HG03045 (cell line): ENCODE measurements at regions not wholly inside any gene's neighbourhood (a gene's known extent, or its start where the extent isn't known, plus 50 kb on each side); places are given as distances from the start of the nearest gene placed in this dataset.
"Not testable (repeated sequence)": the region's sequence is repeated elsewhere in the genome, so short reads cannot be mapped to it uniquely, and the experiment has no call there.

Source experiments
- ATAC-seq: cut with Tn5 transposase; IDR thresholded peaks from one replicate; pipeline ENCODE4 v1.9.1; 2021; ENCODE audit warnings: mild to moderate bottlenecking, moderate library complexity; ENCODE audit not compliant: unreplicated experiment

DNA sequence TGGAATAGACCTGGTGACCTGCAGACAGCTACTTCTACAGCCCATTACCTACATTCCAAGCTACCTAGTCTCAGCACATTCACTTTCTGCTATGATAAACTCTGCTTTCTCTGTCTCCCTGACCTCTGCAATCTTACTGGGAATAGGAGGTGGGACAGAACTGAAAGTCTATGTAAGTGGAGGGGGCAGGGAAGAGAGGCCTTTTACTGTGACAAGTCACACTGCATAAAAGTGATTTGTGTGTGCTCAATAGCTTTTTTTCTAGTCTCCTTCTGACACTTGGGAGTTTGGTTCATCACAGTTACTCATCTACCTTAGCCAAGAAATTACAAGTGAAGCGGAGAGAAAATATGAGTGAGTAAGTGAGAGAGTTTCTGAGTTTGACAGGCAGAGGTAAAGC, 322.4 kb downstream of the OLFM4 start:
- no peak for ATAC-seq

DNA sequence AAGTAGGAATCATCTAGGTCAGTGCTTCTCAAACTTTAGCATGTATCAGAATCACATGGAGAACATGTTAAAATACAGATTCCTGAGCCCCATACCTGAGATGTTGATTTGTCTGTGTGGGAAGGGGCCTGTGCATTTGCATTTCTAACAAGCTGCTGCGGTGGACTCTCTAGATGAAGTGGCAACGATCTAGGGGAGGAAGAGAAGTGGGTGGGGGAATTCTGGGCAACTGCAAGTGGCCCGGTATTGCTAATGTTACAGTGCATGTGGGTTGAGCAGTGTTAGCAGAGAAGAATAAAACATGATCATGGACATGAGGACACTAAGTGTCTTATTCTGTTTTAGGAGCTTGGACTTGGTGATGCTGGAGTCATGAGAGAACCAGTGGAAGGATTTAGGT, 329.0 kb downstream of the OLFM4 start:
- no peak for ATAC-seq

DNA sequence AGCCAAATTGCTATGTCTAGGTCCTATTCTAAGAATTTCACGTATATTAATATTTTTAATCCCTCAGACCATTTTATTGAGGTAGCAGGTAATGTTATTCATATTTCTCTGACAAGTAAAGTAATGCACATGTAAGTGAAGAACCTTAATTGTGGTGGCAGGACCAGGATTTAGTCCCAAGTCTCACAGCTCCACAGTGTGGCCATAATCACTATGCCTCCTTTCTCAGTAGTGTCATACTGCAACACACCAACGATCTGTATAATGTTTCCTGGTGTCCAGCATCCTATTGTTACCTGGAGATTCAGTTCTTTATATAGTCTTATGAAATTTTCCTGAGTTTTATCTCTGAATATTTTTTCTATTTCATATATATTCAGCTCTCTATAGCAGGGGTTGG, 340.3 kb downstream of the OLFM4 start:
- no peak for ATAC-seq

DNA sequence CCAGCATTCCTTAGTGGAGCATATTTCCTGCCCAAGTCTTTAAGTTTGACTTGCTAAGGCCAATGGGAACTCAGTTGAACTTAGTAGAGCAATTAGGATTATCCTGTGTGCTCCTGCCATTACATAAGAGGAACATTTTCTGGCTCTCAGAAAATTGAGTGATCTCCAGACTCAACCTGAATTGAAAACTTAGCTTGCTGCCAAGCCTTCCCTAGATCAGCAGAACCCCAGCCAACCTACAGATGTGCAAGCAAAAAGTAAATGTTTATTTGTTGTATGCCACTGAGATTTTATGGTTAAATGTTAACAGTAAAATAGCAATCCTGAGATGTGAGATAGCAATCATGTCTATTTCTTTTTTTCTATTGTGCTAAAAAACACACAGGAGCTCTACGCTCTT, 350.9 kb downstream of the OLFM4 start:
- ATAC-seq: no peak

DNA sequence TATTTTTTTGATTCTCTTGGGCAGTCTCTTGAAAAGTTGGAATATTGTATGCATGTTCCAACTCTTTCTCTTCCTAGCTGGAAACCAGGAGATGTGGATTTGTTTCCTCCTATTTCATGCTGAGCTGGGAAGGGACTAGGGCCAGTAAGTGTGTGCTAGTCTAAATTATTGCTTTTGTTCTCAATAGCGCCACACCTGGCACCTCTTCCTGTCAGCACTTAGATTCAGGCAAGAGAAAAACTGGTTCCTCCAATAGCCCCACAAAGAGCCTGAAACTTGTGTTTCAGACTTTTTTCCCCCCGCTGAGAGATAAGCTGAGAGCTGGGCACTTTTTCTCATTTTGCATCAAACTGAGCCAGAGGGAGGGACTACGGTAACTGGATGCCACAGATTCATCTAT, 353.4 kb downstream of the OLFM4 start:
- ATAC-seq: no peak

DNA sequence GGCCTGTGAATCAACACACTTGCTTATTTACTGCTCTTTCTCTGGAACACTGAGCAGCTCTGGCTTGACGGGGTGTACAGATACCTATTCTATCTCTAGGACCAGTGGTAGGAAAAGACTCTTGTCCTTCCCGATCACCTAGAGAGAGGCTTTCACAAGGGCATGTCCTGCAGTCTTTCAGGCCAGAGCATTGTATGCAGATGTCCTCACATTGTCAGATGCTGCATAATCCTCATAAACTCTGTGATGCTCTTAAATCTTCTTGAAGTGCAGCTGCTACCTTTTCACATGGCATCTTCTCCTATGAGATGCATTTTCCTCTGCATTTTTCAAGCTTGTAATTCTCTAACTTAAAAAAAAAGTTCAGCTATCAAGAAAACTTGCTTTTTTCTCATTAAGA, 369.4 kb downstream of the OLFM4 start:
- ATAC-seq: no peak

DNA sequence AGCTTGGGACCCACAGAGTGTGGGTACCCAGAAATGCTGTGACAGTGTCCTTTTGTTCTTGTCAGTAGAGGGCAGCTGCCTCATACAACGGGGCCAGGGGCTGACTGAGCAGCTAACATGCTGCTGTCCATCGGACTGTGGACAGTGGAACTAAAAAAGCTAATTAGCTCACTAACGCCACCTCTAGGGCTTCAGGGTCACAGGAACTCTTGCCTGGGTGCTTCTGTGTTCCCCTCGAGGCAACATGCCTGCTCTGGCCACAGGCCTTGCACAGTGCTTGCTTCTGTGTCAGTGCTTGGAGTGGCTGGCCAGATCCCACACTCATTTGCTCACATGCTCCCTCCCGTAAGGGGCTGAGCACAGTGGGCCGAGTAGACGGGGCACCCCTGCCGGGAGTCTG, 377.0 kb downstream of the OLFM4 start:
- no peak for ATAC-seq

DNA sequence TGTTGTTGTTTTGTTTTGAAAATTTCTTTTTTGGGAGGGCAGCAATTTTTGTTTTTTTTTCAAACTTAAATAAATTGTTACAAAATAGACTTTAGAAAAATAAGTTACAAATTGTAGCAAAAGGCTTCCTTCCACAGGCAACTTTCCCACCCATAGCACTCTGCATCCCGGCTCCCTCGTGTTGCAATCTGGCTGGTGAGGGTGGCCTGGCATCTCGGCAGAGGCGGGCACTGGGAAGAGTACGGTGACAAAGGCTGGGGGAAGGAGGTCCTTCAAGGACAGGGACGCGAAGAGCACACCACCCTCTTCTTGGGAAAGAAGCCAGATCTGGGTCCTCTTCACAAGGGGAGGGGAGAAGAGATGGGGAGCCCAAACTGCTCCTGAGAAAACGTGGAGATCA, 379.7 kb downstream of the OLFM4 start:
- ATAC-seq: no peak

DNA sequence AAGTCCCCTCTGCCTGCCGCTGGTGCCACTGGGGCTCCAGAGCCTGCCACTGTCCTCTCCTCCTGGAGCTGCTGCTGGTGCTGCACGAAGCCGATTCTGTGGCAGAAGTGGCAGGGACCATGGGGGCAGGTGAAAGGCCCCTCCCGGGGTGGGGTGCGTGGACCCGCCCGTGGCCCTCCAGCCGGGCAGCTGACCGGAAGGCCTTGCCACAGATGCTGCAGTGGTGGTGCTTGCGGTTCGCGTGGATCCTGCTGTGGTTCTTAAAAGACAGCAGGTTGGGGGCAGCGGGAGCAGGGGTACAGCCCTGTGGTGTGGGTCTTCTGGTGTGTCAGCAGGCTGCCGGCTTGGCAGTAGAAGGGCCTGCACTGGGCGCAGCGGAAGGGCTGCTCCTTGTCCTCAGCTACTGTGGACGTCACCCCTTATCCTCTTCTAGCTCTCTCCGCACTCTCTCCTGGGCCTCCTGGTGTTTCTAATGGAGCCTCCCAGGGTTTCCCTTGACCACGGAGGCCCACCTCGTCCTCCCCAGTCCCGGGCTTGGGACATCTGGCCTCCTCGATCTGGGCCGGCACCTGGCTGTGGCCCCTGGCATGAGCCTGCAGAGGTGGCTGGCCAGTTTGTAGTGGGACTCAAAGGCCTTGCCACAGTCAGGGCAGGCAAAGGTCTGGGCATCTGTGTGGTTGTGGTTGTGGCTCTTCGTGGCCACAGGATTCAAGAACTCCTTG, 380.4 kb downstream of the OLFM4 start:
- ATAC-seq: no peak

DNA sequence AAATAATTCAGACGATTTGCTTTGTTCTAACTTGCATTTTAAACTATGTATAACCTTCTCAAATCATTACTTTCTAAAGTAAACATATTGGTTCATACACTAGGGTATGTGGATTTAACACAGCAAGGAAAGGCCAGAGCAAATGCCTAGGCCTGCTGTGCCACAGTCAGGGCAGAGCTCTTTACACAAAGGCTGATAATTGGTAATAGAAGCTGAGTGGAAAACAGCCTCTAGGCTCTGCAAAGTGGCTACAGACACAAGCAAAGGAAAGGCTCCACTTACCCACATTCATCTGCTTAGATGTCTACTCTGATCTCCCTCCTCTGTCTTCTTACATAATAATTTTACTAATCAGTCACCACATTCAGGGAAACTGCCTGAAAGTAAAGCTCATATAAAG, 382.9 kb downstream of the OLFM4 start:
- no peak for ATAC-seq

DNA sequence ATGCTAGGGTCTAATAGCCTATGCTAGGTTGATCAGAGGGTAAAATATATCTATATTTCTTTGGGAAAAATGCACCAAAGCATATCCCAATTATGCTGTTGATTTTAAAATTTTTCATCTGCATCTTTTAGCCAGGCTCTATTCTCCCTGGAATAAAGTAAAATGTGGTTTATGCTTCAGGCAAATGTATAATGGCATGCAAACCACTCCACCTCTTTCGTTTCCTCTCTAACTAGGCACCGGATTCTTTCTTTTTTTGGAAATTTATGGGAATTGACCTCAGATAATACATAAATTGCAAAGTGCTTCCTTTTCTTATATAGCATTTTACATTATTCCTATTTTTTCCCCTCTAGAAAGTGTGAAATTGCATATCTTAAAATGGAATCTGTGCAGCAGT, 386.5 kb downstream of the OLFM4 start:
- ATAC-seq: no peak

DNA sequence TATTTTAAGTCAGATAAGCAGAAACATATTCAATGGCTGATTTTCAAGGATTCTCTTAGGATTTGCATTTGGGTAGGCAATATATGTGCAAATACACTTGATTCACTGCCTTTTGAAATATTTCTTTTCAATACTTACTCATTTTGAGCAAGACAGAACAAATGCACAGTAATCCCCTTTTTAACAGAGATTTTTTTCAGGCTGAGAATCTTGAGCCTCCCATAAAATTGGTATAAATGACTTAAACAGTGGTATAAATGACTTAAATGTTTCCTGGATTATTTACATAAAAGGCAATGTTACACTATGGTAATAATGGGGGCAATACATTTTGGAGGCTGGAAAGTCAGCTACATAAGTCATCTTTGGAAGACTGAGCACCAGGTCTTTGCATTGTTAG, 389.0 kb downstream of the OLFM4 start:
- no peak for ATAC-seq

DNA sequence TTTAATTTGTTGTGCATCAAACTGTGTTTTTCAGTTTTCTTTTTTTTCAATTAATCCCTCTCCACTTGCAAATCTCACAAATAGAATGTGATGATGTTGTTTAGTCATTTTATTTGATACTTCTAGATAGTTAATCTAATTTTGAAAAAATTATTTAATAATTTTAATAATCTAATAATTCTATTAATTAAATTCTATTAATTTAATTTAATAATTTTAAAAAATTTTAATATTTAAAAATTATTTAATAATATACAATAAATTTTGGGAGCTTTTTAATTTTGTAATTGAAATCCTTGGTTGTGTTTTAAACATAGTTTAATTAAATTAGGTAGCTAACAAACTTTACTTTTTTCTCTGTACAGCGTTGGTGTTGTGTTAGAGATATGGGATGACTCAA, 393.8 kb downstream of the OLFM4 start:
- ATAC-seq: no peak

DNA sequence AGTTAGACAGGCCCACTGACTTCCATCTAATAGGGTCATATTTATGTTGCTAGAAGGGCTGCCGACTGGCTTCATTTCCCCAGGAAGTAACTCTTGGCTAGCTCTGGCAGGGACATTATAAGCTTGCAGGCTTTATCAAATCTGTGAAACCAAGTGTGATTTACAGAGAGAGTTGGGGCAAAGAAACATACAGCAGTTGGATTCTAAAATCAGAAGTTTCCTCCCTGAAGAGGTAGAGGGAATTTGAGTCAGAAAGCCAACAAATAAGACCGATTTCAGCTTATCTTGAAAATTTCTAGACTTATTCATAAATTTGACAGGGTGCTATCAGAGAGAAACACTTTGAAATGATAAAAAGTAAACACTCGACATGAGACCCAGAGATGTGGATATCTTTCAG, 407.8 kb downstream of the OLFM4 start:
- no peak for ATAC-seq

DNA sequence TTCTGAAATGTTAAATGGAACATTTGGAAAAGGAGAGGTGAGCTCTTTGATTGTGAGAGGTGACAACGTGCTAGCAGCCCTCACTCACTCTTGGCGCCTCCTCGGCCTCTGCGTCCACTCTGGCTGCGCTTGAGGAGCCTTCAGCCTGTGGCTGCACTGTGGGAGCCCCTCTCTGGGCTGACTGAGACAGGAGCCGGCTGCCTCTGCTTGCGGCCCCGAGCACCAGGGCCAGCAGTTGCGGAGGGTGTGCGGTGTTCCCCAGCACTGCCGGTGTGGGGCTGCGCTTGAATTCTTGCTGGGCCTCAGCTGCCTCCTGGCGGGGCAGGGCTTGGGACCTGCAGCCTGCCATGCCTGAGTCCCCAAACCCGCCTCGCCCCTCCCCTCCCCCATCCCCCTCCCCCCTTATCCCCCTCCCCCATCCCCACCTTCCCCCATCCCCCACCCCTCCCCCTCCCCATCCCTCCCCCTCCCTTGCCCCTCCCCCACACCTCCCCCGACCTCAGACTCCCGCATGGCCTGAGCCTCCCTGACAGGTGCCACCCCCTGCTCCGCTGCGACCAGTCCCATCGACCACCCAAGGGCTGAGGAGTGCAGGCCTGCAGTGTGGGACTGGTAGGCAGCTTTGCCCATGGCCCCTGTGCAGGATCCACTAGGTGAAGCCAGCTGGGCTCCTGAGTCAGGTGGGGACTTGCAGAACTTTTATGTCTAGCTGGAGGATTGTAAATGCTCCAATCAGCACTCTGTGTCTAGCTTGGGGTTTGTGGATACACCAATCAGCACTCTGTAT, 411.0 kb downstream of the OLFM4 start:
- ATAC-seq: no peak

DNA sequence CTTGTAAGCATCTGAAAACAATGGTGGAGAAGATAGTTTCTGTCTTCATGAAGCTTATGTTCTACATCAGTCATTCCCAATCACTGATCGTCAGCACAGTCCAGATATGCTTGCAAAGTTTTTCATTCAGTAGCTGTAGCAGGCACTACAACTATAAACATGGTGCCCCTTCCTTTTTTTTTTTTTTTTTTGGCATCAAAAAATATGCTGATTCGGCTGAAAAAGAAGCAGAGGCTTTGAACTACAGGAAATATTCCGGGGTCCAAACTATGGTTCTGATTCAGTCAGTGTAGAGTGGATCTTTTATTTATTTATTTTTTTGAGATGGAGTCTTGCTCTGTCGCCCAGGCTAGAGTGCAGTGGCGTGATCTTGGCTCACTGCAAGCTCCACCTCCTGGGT, 414.4 kb downstream of the OLFM4 start:
- ATAC-seq: no peak

DNA sequence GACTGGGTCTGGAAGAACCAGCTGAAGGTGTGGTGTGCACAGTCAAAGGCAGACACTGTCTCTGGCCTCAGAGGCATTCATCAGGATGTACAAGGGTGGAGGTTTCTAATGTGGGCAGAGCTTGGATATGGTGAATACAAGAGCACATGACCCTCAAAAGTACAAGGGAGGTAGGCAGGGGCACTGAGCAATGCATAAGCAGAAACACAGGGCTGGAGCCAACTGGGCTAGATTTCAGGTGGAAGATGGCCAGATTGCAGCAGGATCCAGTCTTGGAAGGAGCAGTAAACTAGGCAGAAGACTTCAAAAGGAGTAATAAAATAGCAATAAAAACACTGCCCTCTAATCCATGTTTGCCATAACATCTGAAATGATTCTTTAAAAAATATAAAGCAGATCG, 417.1 kb downstream of the OLFM4 start:
- ATAC-seq: no peak

DNA sequence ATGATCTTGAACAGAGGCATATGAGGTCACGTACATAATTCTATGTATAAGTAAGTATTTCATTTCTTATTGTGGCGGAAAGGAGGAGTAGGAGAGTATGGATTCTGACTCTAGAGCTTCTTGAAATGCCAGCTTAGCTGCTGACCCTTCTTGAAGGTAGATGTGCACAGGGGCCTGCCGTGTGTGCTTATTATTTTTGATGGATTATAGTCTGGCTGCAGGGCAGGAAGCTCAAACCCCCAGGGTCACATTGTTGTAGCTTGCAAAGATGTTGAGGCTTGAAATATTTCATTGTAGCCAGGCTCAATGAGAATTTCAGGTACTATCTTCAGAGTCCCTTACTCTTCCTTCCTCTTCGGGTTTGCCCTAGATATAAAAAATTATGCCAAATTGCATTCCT, 418.8 kb downstream of the OLFM4 start:
- no peak for ATAC-seq

DNA sequence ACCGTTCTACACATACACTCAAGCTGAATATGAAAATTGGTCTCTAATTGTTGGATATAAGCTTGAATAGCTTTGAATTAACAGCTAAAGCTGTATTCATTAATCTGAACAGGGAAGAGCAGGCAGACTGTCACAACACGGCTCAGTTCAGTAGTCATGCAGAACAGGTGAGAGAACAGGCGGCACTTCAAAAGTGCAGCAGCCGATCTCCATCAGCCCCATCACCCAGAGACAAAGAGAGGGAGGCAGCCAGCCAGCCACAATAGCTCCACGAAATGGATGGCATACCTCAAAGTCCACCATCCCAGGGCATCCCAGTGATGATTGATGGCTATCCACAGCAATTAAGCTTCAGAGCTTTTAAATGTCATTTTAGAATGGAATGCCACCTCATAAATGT, 419.2 kb downstream of the OLFM4 start:
- ATAC-seq: no peak

DNA sequence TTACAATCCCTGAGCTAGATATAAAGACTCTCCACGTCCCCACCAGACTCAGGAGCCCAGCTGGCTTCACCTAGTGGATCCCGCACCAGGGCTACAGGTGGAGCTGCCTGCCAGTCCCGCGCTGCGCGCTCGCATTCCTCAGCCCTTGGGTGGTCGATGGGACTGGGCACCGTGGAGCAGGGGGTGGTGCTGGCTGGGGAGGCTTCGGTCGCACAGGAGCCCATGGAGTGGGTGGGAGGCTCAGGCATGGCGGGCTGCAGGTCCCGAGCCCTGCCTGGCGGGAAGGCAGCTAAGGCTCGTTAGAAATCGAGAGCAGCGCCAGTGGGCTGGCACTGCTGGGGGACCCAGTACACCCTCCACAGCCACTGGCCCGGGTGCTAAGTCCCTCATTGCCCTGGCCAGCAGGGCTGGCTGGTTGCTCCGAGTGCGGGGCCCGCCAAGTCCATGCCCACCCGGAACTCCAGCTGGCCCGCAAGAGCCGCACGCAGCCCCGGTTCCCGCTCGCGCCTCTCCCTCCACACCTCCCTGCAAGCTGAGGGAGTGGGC, 423.7 kb downstream of the OLFM4 start:
- ATAC-seq: not testable (repeated sequence)

DNA sequence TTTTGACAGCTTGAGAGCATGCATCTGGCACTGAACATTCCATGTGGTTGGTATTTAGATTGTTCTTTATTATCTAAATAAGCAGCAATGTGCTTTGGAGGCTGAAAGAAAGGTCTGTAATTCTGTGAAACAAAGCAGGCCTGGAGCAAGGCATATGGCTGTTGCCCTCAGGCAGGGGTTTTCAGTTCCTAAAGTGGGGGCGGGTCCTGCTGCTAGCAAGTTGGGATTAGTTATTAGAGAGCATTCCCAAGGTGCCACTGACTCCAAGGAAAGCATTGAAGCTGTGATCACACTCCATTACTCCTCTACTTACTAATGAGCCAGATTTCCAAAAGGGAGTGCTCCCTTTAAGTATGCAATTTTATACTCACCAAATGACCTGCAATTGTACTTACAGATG, 432.2 kb downstream of the OLFM4 start:
- no peak for ATAC-seq

DNA sequence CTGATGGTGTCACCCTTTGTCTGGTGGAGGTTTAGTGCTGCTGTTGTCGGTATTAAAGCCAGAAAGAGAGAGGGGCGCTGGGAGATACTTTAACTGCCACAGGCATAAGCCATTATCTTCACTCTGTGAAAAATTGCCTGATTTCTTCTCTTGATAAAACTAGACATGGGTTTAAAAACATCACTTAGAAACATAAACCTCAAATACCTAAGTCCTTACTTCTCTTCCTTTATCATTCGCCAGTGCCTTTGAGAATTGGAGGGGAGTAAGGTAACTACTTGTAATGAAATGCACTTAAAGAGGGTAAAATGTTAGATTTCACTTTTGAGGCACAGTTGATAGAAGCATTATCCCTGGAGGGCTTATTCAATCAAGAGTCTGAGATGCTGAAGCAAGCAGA, 434.5 kb downstream of the OLFM4 start:
- ATAC-seq: no peak
